Chondrocyte (in vitro differentiated cells): ENCODE measurements at regions not wholly inside any gene's neighbourhood (a gene's known extent, or its start where the extent isn't known, plus 50 kb on each side); places are given as distances from the start of the nearest gene placed in this dataset.
"Not testable (repeated sequence)": the region's sequence is repeated elsewhere in the genome, so short reads cannot be mapped to it uniquely, and the experiment has no call there.

Experiments
- DNase-seq: peaks from one replicate; pipeline ENCODE4 v3.0.0; 2021; ENCODE audit warnings: mixed read lengths, low spot score
- H3K27ac Mint-ChIP-seq: one replicate; pipeline ENCODE4 v1.8.0; 2021; ENCODE audit warnings: mild to moderate bottlenecking, moderate library complexity, mixed read lengths; ENCODE audit not compliant: unreplicated experiment
- H3K27me3 Mint-ChIP-seq: 2 replicates; pipeline ENCODE4 v1.8.0; 2021; ENCODE audit warnings: low read depth, mixed read lengths
- H3K36me3 Mint-ChIP-seq: 2 replicates; pipeline ENCODE4 v1.8.0; 2021; ENCODE audit warnings: low read depth, mixed read lengths
- H3K4me1 Mint-ChIP-seq: 2 replicates; pipeline ENCODE4 v1.8.0; 2021; ENCODE audit warnings: low read depth, mild to moderate bottlenecking, mixed read lengths
- H3K4me3 Mint-ChIP-seq: one replicate; pipeline ENCODE4 v1.8.0; 2021; ENCODE audit warnings: mild to moderate bottlenecking, moderate library complexity, mixed read lengths; ENCODE audit not compliant: unreplicated experiment
- H3K9me3 Mint-ChIP-seq: 2 replicates; pipeline ENCODE4 v1.8.0; 2021; ENCODE audit warnings: low read depth, mixed read lengths
- CTCF ChIP-seq: fragments of 200-600 bp; sonication (generic); IDR thresholded peaks from 2 replicates; pipeline ENCODE4 v1.5.0; 2021; ENCODE audit warnings: antibody characterized with exemption, mild to moderate bottlenecking, moderate library complexity

- peaks cover 2% of the 10 kb centered on the region for H3K9me3 Mint-ChIP-seq
Measured at GRCh38 chrX:113800955-113801354, 782.9 kb upstream of the HTR2C start.

GRCh38 chrX:113793563-113793962, 790.3 kb upstream of the HTR2C start:
- Mint-ChIP-seq H3K27ac (no peak overlapping the region), H3K4me3 (no peak overlapping the region), H3K36me3 (no peaks in the 10 kb centered on the region), H3K4me1 (no peaks in the 10 kb centered on the region), H3K9me3 (peaks cover 5% of the 10 kb centered on the region), H3K27me3 (no peaks in the 10 kb centered on the region)
- no peak for TF ChIP-seq CTCF
- DNase-seq: no peak

More at GRCh38 chrX:113800955-113801354, 782.9 kb upstream of the HTR2C start:
- no peak for DNase-seq
- no peak overlapping the region for H3K4me3 Mint-ChIP-seq
- no peaks in the 10 kb centered on the region for H3K4me1 Mint-ChIP-seq
- no peak overlapping the region for H3K27ac Mint-ChIP-seq
- no peaks in the 10 kb centered on the region for H3K36me3 Mint-ChIP-seq
- no peak for TF ChIP-seq CTCF
- no peaks in the 10 kb centered on the region for H3K27me3 Mint-ChIP-seq

- Mint-ChIP-seq H3K9me3 (peaks cover 2% of the 10 kb centered on the region), H3K27me3 (no peaks in the 10 kb centered on the region), H3K27ac (no peak overlapping the region), H3K4me3 (no peak overlapping the region), H3K36me3 (no peaks in the 10 kb centered on the region), H3K4me1 (no peaks in the 10 kb centered on the region)
- no peak for DNase-seq
- no peak for TF ChIP-seq CTCF
Measured at GRCh38 chrX:113790987-113791386, 792.9 kb upstream of the HTR2C start.

- H3K27me3 Mint-ChIP-seq, H3K27ac Mint-ChIP-seq, H3K4me3 Mint-ChIP-seq, H3K9me3 Mint-ChIP-seq, H3K4me1 Mint-ChIP-seq, H3K36me3 Mint-ChIP-seq, DNase-seq: not testable (repeated sequence)
Measured at GRCh38 chrX:113784754-113785153, 799.1 kb upstream of the HTR2C start.

GRCh38 chrX:113770806-113771205, 813.1 kb upstream of the HTR2C start:
- Mint-ChIP-seq H3K4me1 (no peaks in the 10 kb centered on the region), H3K27ac (no peak overlapping the region), H3K27me3 (peaks cover 2% of the 10 kb centered on the region), H3K36me3 (no peaks in the 10 kb centered on the region), H3K9me3 (no peaks in the 10 kb centered on the region), H3K4me3 (no peak overlapping the region)
- TF ChIP-seq CTCF: no peak
- no peak for DNase-seq

GRCh38 chrX:113770071-113770470, 813.8 kb upstream of the HTR2C start:
- Mint-ChIP-seq H3K4me3 (no peak overlapping the region), H3K27ac (no peak overlapping the region), H3K4me1 (no peaks in the 10 kb centered on the region), H3K36me3 (no peaks in the 10 kb centered on the region), H3K27me3 (peaks cover 2% of the 10 kb centered on the region), H3K9me3 (no peaks in the 10 kb centered on the region)
- TF ChIP-seq CTCF: no peak
- no peak for DNase-seq
